Astrocyte of the cerebellum (primary cell): ENCODE measurements at regions not wholly inside any gene's neighbourhood (a gene's known extent, or its start where the extent isn't known, plus 50 kb on each side); places are given as distances from the start of the nearest gene placed in this dataset.

ENCODE experiments used
- DNase-seq: peaks from one replicate; pipeline ENCODE4 v3.0.0-alpha.2; 2011; ENCODE audit warnings: low read depth
- H3K4me3 ChIP-seq: 2 replicates; pipeline ENCODE4 v1.5.1; 2011; ENCODE audit warnings: mild to moderate bottlenecking, low read depth, low read length, moderate library complexity
- in situ Hi-C: cut with HindIII; loops from 2 replicates; pipeline ENCODE4 v1.10.0; 2017; ENCODE audit warnings: low sequenced_read_pairs
- TF ChIP-seq, protein P1 (sequence below): IDR thresholded peaks from 2 replicates; pipeline ENCODE4 v1.5.1; 2012; ENCODE audit warnings: low read length, low read depth, moderate library complexity, mild to moderate bottlenecking; ENCODE audit errors: missing control alignments

DNA sequence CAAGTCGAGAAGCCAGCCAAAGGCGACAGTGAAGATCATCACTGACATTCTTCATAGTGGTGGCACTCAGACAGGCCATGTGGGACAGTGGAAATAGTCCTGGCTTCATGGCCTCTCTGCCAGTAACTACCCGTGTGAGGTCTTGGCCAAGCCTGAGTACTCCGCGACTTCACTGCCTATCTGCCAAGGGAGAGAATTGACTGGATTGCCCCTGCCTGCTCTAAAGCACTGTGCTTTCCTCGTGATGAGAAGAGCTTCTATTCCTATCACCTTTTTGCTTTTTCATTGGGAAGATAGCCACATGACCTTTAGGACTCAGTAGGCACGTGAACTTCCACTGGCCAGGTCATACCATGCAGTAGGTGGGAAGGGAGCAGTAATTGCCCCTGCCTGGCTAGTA lies 239.3 kb downstream of the HAUS1 start:
- no peak overlapping the region for H3K4me3 ChIP-seq
- in situ Hi-C loops, result no loop called here

DNA sequence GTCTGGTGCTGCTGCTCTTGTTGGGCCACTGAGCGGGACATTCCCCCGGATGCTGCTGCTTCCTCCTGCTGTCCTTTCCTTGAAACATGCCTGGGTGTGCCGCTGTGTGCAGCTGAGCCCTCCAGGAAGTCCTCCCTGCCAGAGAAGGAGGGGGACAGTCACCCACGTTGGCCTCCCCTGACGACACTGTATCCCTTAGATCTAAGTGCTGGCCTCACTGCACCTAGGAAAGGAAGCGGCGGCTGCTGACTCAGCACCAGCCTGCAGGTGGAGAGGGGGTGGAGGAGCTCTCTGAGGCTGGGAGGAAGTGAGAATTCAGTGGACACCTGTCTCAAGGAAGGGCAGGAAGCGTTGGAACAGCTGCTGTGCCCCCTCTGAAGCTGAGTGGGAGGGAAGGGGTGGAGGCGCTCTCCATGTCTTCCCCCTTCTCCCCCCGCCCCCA lies 239.8 kb downstream of the HAUS1 start:
- H3K4me3 ChIP-seq, result no peak overlapping the region
- TF ChIP-seq, protein P1, sequence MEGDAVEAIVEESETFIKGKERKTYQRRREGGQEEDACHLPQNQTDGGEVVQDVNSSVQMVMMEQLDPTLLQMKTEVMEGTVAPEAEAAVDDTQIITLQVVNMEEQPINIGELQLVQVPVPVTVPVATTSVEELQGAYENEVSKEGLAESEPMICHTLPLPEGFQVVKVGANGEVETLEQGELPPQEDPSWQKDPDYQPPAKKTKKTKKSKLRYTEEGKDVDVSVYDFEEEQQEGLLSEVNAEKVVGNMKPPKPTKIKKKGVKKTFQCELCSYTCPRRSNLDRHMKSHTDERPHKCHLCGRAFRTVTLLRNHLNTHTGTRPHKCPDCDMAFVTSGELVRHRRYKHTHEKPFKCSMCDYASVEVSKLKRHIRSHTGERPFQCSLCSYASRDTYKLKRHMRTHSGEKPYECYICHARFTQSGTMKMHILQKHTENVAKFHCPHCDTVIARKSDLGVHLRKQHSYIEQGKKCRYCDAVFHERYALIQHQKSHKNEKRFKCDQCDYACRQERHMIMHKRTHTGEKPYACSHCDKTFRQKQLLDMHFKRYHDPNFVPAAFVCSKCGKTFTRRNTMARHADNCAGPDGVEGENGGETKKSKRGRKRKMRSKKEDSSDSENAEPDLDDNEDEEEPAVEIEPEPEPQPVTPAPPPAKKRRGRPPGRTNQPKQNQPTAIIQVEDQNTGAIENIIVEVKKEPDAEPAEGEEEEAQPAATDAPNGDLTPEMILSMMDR, result no peak
- no peak for DNase-seq
- in situ Hi-C loops, result no loop called here

More for the DNA sequence above, 239.3 kb downstream of the HAUS1 start:
- no peak for DNase-seq
- TF ChIP-seq, protein P1, result no peak

DNA sequence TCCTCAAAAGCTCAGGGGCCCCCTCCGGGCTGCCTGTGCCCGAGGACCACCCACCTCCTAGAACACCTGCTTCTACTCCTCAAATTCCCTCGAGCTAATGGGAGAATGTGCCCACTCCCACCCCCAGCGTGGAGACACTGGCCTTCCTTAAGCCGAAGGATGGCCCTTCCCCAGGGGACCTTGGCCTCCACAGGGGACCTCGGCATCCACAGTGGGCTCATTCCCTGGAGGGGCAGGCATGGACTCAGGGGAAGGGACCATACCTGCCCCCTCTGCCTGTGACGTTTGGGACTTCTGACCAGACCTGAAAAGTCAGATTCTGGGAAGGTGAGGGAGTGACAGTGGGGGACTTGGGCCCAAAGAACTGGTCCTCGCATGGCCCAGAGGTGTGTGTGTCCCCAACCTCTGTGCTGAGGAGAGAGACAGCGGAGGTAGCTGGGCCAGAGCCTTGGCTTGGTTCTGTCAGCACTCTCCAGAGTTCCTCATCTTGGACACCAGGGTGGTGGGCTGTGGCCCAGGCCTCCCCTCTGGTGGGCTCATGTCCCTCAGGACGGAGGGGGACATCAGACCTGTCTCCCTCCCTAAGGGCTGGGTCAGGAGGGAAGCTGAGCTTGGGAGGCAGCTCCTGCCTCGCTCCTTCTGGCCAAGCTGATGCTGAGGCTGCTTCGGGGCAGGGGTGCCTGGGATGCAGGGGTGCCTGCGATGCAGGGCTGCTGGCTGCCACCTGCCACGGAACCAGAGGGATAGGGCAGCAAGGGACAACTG lies 240.4 kb downstream of the HAUS1 start:
- TF ChIP-seq, protein P1, result no peak
- no peak for DNase-seq
- H3K4me3 ChIP-seq, result no peak overlapping the region
- in situ Hi-C loops, result no loop called here

DNA sequence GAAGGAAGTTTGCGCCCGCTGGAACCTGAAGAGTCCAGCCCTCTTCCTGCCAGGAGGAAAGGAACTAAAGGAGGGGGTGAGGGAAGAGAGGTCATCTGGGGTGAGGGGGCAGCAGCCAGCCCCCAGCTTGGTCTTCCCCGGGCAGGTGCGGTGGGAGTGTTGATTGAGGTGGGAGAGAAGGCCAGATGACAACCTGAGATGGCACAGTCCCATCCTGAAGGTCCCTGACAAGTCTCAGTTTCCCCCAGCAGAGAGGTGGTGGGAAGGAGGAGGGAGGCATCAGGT lies 240.9 kb downstream of the HAUS1 start:
- no peak overlapping the region for H3K4me3 ChIP-seq
- TF ChIP-seq, protein P1, result no peak
- in situ Hi-C loops, result no loop called here
- no peak for DNase-seq

DNA sequence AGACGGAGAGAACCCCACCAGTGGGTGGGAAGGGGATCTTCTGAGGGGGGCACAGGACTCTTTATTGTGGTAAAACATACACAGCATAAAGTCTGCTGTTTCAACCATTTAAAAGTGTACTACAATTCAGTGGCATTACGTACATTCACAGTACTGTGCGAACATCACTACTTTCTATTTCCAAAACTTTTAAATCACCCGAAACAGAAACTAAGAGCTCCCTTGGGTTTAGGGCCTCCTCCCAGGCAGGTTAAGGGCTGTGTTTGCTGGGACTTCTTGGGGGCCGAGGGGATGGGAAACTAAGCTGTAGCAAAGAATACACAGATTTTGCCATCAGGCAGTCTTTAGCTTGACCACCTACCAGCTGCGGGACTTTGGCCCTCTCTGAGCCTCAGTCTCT lies 242.0 kb downstream of the HAUS1 start:
- TF ChIP-seq, protein P1, result no peak
- in situ Hi-C loops, result no loop called here
- DNase-seq, result no peak
- no peak overlapping the region for H3K4me3 ChIP-seq

DNA sequence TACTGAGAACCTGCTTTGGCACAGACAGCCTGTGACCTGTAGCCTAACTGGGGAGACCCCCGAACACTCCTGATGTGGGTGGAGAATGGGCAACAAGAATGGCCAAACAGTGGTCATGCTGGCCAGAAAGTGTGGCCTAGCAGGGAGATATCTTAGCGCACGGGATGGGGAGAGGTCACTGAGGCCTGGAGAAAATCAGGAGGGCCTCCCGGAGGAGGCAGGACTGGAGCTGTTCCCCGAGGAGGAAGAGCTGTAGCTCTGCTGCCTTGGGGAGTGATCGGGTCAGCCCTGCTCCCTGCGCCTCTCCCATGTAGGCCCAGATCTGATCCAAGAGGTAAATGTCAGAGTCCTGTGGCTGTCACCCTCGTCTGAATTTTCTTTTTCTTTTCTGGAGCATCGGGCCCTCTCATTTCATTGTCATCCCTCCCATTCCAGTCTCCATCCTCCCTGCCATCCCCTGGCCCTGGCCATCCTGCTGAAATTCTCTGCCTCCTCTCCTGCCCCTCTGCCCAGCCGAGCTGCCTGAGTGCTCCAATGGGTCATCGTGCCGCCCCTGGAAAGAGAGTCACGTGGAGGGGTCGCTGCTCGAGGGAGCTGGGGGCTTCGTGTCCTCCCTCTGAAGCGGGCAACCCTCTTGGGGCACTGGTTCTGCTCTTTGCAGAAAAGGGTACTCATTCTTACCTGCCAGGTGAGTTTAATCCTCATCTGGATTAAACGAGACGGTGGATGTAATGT lies 242.9 kb downstream of the HAUS1 start:
- H3K4me3 ChIP-seq, result no peak overlapping the region
- DNase-seq, result no peak
- in situ Hi-C loops, result no loop called here
- TF ChIP-seq, protein P1, result no peak
